LoVo (cell line): ENCODE measurements at regions not wholly inside any gene's neighbourhood (a gene's known extent, or its start where the extent isn't known, plus 50 kb on each side); places are given as distances from the start of the nearest gene placed in this dataset.
"Not testable (repeated sequence)": the region's sequence is repeated elsewhere in the genome, so short reads cannot be mapped to it uniquely, and the experiment has no call there.

Source experiments
- DNase-seq: peaks from one replicate; pipeline ENCODE4 v3.0.0-alpha.2; 2016; ENCODE audit warnings: low spot score

DNA sequence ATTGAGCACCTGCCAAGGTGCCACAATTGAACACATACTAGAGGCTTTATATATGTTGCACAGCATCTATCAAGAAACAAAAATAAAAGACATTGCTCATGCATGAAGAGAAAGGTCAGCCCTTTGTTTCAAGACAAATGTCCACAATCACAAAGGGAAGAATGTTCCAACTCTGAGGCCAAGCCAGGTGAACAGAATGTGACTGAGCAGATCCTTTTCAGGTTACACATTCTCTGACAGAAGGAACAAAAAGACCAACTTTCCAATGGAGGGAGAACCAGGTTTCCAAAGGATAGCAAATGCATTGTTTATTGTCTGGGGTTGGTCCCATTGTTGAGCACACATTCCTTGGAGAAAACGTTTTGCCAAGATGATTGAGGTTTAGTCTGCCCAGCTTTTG lies 50.2 kb upstream of the FAM174B start:
- DNase-seq: no peak

DNA sequence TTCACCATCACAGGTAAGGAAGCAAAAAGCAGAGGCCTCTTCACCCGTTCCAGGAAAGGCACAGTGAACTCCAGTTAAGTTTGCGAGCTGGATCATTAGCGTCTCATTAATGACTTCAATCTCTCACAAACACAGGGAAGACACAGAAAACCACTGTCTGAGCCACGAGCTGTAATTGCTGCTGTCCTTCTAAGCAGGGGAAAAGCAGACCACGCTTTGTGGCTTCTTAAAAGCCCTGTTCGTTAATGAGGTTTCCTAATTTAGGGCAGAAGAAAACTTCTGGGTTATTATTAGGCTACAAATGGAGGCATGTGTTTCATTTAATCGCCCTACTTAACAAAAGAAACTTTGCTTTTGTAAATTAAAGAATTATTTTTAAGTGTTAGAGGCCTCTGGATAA lies 50.6 kb upstream of the FAM174B start:
- no peak for DNase-seq

DNA sequence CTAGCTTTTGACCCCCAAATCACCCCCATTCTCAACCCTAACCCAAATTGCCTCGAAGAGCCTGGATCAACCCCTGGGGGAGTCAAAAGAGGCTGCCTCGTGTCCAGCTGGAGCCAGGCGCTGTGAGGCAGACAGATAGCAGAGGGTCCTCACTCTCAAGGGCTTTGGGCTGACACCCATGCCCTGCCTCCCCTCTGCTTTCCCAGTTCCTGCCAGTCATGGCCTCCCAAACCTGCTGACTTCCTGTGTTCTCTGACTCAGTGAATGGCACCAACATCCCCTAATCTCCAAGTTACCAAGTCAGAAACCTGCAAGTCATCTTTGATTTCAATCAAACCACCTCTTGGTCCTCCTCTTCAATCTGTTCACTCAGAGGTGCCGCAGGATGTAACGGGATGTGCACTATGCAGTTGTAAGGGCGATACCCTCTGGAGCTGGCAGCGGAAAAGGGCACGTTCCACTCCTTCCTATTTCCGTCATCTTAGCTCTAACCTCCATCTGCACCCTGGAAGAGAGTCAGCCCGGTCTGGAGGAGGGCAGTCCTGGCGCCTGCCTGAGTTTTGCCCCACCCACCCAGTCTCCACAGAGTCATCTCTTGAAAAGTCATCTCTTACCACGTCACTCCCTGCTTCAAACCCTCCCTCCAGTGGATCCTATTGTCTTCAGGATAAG lies 52.4 kb upstream of the FAM174B start:
- DNase-seq: no peak

DNA sequence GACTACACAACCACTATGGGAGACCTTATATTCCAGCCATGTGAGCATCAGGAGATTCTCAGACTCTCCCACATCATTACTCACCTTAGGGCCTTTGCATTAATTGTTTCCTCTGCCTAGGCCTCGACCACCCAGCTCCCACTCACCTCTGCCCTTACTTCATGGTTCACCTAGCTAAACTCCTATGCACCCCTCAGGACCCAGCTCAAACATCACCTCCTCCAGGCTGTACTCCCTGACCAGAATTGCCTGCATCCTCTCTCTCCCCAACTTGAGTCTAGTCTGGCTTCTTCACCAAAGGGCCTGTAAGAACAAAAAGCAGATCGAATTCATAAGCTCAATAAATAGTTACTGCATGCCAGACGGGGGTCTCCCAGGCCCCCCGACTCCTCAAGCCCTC lies 53.1 kb upstream of the FAM174B start:
- no peak for DNase-seq

DNA sequence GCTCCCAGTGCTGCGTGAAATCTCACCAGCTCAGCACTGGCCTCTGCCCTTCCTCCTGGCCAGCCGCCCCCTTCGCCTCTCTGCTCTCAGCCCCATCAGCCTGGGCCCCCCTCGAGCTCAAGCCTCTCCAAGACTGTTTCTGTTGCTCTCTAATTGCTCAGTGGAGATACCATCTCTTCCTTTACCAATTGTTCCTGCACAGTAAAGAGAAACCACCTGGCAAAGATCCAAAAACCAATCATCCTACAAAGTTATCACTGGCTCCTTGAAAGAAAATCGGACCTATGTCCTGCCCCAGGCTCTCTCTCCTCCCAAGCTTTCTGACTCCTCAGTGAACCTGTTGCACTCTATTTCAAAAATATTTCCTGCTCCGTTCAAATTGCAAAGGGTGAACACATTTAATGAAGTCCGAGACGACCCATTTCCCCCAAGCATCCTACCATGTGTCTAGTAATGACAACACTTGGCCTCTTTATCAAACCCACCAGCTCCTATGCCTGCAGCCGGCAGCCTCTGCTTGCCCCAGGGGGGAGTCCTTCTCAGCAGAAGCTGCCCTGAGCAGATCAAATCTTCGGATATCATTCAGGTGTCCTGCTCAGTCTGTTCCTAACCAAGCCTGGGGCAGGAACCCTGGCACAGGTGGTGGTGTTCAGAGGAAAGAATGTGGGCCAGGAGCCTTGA lies 53.7 kb upstream of the FAM174B start:
- no peak for DNase-seq

DNA sequence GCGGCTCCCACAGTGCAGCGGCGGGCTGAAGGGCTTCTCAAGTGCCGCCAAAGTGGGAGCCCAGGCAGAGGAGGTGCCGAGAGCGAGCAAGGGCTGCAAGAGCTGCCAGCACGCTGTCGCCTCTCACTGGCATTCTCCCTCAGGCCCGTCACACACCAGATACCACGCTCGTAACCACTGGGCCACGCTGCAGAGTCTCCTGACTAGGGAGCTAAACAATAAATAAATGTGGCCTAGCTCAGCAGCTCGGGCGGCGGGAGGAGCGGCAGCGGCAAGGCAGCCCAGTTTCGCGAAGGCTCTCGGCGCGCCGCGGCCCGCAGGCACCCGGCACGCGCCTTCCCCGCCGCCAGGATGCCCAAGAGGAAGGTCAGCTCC lies 55.9 kb upstream of the FAM174B start:
- no peak for DNase-seq

DNA sequence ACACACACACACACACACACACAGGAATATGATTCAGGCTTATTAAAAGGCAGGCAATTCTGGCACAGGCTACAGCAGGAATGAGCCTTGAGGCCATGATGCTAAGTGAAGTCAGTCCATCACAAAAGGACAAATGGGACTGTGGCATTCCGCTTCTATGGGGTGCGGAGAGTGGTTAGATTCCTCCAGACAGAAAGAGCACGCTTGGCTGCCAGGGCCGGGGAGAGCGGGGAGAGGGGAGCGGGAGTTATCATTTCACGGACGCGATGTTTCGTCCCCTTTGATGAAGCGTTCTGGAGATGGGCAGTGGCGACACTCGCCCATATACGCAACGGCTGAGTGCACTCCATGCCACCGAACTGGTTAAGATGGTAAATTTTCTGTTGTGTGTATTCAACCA lies 58.5 kb upstream of the FAM174B start:
- DNase-seq: no peak

DNA sequence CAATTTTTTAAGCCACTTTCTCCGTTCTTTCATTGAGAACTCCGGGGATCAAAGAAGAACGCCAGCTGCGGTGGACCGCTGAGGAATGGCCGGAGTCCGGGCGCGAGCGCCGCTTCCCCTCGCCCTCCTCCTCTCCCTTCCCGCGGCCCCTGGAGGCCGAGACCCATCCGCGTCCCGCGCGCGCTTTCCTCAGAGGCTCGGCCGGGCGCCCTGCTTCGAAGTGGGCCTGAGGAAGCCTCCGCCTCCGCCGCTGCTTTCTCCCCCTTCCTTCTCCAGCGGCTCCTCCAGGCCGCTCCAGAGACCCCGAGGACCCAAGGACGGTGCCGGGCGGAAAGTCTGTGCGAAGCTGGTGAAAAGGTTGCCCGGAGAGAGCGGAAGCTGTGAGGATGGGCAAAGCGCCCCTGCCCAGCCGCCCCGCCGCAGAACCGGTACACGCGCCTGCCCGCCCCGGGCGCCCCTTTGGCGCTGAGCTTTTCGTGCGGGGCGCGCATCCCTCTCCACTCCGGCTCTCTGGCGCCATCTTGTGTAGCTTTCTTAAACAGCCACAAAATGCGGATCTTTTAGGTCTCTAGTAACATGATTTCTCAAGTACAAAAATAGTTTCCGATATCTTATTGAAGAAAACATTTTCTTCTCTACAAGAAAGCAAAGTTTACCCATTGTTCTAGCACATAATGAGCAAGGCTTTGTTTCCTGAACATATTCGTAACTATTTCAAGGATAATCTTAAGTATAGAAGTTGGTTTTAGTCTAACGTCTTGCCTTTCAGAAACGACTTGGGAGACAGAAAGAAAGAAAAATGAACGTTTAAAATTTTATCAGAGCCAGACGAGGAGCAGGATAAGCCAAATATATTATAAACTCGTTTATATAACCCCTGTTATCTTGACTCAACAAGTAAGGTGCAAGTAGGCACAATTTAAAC lies 59.2 kb upstream of the FAM174B start:
- DNase-seq: peak; percentile 70

DNA sequence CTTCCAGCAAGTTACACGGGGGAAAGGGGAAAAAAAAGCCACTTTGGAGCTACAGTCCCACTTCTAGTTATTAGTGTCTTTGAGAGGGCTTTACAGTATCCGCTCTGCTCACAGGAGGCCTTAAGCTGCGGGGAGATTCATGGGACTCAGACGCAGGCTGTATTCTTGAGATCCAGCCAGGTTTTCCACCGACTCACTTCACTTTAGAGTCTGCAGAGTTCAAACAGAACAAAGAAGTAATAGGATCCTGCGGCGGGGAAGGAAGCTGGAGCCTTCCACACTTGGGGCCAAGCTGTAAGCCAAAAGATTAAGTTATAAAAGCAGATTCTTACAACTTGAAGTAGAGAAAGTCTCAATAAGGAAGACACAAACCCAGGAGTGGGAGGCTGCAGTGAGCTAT lies 60.2 kb upstream of the FAM174B start:
- no peak for DNase-seq

DNA sequence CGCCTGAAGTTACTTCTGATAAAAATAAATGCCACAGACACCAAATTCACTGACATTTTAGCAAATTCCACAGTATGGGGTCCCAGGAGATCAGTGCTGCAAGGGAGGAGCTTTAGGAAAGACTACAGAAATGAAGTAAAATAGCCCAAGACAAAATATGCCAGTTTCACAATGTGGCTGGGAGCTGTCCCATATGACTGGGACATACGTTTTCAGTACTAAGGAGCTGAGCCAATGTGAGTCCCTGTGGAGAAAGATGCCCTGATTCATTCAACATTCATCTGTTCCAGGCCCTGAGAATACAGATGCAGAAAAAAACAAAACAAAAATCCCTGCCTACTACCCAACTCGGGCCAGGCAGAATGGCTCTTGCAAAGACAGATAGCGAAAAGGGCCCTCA lies 63.4 kb upstream of the FAM174B start:
- no peak for DNase-seq

DNA sequence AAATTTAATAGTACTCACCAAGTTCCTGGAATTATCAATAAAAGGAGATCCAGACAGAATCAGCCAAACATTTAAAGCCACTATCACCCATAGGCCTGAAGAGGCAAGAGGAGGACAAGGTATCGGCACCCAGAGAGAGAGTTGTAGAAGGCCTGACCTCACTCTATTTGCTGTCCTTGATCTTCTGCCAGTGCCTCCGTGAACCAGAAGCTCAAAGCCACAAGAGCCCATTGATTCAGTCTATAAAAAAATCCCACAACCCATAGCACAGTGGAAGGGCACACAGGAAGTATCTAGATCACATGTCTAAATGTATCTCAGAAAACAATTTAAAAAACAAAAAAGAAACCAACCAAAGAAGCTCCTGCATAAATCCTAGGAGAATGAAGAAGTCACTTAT lies 68.6 kb upstream of the FAM174B start:
- DNase-seq: no peak

DNA sequence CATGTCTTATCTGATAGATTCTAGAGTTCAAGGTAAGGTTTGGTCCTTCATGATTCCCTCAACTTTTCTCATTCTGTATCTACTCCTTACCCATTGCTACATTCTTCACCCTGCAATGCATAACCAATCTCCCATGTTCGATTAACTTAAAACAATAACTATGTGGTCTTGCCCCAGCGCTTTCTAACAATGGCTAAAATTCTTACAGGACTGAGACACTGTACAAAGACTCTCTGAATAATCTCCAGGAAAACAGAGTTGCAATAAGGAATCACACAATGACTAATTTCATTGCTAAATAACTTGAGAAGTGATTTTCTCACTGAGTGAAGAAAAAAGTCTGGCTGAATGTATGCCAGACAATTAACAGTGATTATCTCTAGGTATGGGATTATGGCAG lies 69.6 kb upstream of the FAM174B start:
- DNase-seq: no peak

DNA sequence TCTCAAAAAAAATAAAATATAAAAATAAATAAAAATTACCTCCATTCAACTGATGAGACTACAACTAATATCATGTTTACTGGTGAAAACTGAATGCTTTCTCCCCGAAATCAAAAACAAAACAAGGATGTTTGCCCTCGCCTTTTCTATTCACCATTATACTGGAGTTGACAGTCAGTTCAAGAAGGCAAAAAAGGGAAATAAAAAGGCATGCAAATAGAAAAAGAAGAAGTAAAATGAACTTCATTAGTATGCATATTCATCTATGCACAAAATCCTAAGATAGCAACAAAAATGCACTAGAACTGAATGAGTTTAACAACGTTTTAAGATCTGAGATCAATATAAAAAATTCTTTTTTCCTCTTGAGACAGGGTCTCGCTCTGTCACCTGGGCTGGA lies 72.7 kb upstream of the FAM174B start:
- DNase-seq: no peak

DNA sequence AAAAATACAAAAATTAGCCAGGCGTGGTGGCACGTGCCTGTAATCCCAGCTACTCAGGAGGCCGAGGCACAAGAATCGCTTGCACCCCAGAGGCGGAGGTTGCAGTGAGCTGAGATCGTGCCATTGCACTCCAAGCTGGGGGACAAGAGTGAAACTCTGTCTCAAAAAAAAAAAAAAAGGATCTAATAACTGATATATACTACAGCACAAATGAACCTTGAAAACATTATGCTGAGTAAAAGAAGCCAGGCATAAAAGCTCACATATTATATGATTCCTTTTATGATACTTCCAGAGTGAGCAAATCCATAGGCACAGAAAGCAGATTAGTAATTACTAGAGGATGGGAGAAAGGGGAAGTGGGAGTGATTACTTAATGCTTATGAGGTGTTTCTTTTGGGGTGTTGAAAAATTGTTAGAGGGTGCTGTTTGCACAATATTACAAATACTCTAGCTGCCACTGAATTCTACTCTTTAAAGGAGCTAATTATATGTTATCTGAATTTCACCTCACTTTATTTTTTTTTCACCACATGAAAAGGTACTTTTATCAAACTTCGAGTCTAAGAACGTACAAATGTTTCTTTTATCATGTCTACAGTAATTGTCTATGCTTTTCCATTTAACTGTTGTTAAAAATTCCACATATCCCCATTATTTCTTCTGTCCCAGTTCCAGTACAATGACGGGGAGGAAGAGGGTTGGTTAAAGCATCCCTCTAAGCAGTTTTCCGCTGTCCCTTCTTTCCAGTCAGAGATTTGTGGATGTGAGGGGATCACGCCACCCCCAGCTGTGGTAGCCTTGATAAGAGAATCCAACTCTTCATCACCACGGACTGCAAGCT lies 77.7 kb upstream of the FAM174B start:
- no peak for DNase-seq

DNA sequence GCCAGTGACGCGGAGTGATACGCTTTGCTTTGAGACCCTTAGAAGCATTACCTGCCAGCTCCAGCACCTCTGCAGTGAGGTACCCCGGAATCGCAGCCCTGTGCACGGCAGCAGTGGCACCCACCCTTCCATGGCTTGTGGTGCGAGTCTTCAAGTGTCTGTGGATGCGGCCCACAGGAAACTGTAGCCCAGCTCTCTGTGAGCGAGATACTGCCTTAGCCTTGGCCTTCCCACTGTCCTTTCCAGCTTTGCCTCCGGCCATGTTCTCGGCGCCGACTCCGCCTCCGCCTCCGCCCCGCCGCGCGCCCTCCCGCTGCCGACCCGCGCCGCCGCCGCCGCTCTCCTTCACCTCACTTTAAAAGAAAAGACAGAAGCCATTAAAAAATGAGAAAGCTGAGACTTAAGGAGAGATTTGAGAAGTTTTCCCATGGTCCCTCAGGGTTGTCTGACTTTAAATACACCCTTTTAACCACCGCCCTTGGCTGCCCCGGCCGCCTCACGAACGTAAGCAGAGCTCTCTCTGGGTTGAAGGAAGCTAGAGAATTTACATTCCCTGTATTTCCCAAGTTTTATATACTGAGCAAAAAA lies 78.5 kb upstream of the FAM174B start:
- DNase-seq: no peak

DNA sequence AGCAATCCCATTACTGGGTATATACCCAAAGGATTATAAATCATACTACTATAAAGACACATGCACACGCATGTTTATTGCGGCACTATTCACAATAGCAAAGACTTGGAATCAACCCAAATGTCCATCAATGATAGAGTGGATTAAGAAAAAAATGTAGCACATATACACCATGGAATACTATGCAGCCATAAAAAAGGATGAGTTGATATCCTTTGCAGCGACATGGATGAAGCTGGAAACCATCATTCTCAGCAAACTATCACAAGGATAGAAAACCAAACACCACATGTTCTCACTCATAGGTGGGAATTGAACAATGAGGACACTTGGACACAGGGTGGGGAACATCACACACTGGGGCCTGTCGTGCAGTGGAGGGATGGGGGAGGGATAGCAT lies 83.7 kb upstream of the FAM174B start:
- not testable (repeated sequence) for DNase-seq

DNA sequence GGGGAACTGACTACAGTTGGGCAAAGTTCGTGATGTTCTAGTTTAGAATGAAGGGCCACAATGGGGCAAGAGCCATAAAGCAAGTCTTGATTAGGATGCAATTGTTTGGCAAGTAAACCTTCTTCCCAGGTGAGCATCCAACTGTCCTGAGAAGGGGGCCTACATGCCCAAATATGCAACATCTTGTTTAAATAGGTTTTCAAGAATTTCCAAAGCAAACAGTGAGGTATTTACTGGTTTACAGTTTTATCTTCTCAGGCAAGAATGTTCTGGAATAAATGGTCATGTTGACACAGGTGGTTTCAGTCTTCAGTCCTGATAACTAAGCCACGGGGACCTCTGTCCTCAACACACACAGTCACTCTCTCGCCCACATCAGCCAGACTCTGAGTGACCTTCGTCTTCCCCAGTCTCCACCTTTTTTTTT lies 90.3 kb upstream of the FAM174B start:
- no peak for DNase-seq

DNA sequence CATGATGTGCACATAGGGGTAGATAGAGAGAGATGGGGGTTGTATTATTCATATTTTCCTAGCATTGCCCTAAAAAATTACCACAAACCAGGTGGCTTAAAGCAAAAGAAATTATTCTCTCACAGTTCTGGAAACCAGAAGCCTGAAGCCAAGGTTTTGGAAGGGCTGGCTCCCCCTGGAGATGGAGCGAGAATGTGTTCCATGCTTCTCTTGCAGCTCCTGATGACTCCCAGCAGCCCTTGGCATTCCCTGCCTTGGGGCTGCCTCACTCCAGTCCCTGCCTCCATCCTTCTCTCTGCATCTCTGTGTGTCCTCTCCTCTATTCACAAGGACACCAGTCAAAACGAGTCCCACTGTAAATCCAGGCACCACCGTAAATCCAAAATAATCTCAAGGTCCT lies 91.5 kb upstream of the FAM174B start:
- DNase-seq: no peak

DNA sequence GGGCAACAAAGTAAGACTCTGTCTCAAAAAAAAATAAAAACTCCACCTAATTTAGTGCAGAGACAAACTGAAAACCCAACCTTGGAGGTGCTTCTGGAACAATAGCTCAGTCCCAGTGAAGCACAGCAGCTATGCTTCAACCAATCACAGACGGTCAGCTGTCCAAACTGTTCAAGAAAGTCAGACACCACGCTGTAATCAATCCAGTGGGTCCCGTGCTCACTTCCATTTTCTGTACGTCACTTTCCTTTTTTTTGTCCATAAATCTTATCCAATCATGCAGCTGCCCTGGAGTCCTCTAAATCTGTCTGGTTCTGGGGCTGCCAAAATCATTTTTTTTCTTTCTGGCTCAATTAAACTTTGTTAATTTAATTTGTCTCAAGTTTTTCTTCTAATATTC lies 93.6 kb upstream of the FAM174B start:
- no peak for DNase-seq

DNA sequence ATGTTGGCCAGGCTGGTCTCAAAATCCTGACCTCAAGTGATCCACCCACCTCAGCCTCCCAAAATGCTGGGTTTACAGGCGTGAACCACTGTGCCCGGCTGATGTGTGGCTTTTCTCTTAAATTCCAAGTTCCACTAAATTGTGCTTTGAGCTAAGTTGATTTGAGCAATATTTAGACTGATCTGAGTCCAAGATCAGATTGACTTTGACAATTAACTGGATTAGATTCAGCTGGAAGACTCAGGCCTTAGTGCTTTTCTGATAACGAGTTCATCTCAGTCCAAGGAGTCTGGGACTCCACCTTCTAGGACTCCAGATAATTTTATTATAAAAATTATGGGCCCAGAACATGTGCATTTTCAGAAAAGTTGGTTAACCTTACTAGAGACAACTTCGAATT lies 94.4 kb upstream of the FAM174B start:
- DNase-seq: no peak

DNA sequence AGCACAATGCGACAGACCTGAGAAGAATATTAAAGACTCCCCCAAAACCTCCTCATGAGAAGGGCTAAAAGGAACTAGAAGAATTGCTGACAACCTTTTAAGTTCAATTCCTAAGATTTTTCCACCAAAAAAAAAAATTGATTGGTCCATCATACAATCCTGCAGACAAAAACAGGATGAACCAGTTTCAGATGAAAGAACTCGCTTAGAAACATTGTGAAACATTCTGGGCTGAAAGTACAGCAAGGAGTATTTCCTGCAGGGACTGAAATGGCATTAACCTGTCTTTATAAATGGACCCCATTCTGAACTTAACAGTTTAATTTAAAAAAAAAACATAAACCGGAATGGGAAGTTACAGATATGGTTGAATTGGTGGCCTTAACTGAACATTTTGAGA lies 96.0 kb upstream of the FAM174B start:
- DNase-seq: no peak

DNA sequence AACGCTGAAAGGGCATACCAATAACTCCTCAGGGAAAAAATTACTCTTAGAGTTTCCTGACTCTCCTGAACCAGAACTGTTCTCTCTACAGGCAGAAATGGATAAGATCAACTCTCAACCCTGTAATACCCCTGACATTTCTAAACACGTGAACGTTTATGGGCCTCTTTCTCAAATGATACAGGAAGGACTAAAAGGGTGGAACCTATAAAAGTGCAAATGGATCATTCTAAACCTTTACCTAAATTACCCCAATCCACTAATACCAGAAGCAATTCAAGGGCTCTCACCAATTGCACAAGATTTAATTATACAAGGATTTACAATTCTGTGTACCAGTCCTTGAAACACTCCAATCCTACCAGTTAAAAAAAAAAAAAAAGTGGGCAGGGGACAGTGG lies 98.0 kb upstream of the FAM174B start:
- DNase-seq: no peak
